IPS-NIHi7 (cell line): ENCODE measurements at regions not wholly inside any gene's neighbourhood (a gene's known extent, or its start where the extent isn't known, plus 50 kb on each side); places are given as distances from the start of the nearest gene placed in this dataset.
"Not testable (repeated sequence)": the region's sequence is repeated elsewhere in the genome, so short reads cannot be mapped to it uniquely, and the experiment has no call there.

Source experiments
- DNase-seq: peaks from one replicate; pipeline ENCODE4 v3.0.0; 2012; ENCODE audit warnings: mixed read lengths; ENCODE audit errors: extremely low spot score

DNA sequence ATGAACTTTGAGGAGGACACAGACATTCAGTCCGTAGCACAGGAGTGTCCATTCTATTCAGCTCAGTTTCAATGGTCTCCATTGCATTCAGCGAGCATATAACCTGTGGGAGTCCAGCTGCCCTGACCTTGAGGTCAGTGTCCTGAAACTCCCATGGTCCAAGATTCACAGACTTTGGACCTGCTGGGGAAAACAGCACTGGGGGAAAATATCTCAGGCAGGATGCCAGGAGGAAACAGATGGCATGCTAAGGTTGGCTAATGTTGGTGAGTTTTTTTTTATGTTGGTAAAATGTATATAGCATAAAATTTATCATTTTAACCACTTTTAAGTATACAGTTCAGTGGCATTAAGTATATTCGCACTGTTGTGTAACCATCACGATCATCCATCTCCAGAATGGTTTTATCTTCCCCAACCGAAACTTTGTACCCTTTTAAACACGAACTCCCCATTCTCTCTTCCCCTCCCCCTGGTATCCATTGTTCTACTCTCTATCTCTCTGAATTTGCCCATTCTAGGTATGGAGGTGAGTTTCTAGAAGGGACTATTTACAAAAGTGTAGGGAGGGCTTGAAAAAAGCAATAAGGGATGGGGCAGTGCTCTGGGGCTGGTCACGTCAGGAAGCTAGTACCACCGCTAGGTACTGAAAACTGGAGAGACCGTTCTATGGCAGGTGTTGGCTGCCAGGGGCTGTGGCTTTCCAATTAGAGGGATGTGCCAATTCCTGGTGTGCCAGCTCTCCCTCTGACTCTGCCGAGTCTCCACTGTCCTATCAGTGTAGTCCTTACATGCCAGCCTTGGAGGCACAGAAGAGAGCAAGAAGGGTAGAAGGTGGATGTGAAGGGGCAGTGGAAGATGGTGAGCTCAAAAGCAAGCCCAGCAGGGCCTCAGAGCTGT lies 85.3 kb downstream of the FOXD2 start:
- DNase-seq, result no peak

DNA sequence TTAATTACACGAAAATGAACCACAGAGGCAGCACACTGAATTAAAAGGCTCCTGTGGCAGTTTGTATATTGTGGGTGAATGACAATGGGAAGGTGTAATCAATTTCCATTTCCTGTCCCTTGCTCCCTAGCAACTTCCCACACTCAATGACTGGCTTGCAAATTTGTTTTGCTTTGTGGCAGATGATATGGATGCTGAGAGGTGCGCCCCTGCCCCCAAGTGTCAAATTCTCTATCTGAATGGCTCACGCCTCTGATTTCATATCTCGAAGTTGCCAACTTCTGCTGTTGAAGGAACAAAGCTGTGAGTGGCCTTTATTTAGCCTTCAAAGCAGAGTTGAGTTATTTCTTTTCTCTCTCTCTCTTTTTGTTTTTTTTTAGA lies 86.0 kb downstream of the FOXD2 start:
- DNase-seq, result no peak

GRCh38 chr1:47524272-47524671 lies 86.4 kb downstream of the FOXD2 start:
- DNase-seq, result no peak

GRCh38 chr1:47527653-47528272 lies 89.9 kb downstream of the FOXD2 start:
- peak; percentile 67 for DNase-seq

DNA sequence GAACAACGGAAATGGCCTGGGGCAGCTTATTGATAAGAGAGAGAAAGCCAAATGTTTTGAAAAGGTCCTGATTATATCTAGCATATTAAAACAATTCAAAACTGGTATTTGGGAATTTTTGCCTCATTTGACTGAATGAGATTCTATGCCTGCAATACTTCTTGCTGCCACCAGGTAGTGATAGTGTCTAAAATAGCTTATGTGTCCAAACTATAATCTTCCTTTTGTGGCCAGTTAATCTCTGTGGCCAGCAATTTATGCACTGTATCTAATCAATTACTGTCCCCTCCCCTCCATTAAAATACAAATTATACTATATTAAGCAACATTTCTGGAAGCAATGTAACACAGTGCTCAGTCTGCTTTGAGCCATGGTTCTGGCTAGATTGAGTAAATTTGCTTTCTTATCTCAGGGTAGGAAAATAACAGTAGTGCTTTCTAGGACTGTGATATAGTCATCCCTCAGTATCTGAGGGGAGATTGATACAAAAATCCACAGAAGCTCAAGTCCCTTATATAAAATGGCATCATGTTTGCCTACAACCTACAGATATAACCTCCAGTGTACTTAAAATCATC lies 91.8 kb downstream of the FOXD2 start:
- DNase-seq, result no peak

DNA sequence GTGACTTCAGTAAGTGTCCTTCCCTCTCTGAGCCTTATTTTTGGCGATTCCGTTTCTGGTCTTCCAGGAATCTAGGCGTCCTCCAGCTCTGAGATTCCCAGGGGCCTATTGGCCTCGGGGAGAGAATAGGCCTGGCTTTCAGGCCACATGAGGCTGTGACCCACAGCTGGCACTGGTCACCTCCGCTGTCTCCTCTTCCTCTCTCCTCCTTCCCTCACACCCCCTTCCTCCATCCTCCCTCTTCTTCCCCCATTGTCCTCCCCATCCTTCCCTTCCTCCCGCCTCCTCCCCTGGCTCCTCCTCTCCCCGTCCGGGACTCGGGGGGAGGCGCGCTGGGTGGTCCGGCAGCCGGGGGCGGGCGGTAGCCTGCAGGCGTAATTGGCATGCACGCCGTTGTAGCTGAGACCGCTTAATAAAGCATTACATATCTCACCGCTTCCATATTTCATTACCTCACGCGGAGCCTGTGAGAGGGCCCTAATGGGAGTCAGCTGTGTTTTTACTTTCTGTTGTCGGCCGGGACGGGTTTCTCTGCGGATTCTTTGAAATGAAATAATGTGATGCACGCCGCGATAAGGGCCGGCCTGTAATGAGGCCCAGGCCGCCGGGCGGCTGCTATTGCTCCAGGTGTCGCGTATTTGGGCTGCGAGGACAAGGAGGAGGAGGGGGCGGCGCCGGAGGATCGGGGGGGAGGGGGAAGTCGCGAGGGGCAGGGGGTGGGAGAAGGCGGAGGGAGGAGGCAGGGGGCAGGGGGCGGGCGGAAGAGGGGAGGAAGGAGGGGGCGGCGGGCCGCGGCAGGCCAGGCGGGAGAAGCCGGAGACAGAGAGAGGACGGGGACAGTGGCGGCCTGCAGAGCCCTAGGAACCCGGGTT lies 95.3 kb downstream of the FOXD2 start:
- DNase-seq, result peak; percentile 86

- no peak for DNase-seq
Observed at GRCh38 chr1:47533793-47534328, 96.0 kb downstream of the FOXD2 start.

- DNase-seq, result no peak
Observed at GRCh38 chr1:47534436-47534835, 96.6 kb downstream of the FOXD2 start.

GRCh38 chr1:47536646-47537118 lies 98.8 kb downstream of the FOXD2 start:
- DNase-seq, result no peak

DNA sequence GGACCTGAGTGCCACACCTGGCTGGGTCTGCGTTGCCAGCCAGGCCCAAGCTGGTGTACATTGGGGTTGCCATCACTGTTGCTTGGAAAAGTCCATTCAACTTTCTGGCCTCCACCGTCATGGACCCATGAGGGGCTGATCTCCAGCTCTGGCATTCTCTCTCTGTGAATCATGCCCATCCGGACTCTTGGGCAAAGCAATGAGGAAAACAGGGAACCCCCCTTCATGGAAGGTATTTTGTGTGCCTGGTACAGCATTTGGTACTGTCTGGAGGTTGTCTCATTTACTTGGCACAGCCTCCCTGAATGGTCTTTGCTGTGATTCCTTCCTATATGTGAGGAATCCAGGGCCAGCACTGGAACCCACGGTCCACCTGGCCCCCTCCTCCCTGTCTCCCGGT lies 99.4 kb downstream of the FOXD2 start:
- DNase-seq, result no peak

GRCh38 chr1:47537966-47538365 lies 100.1 kb downstream of the FOXD2 start:
- DNase-seq, result no peak

DNA sequence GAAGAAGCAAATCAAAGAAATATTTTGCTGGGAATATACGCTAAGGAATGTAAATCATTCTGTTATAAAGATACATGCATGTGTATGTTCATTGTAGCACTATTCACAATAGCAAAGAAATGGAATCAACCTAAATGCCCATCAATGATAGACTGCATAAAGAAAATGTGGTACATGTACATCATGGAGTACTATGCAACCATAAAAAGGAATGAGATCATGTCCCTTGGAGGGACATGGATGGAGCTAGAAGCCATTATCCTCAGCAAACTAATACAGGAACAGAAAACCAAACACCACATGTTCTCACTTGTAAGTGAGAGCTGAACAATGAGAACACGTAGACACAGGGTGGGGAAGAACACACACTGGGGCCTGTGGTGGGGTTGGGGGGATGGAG lies 100.7 kb downstream of the FOXD2 start:
- DNase-seq, result not testable (repeated sequence)

DNA sequence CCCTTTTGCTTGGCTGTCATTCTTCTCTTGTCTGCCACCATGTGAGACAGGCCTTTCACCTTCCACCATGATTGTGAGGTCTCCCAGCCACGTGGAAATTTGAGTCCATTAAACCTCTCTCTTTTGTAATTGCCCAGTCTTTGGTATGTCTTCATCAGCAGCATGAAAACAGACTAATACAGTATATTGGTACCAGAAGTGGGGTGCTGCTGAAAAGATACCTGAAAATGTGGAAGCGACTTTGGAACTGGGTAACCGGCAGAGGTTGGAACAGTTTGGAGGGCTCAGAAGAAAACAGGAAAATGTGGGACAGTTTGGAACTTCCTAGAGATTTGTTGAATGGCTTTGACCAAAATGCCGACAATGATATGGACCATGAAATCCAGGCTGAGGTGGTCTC lies 103.9 kb downstream of the FOXD2 start:
- DNase-seq, result not testable (repeated sequence)

GRCh38 chr1:47543089-47543488 lies 105.2 kb downstream of the FOXD2 start:
- DNase-seq, result not testable (repeated sequence)

DNA sequence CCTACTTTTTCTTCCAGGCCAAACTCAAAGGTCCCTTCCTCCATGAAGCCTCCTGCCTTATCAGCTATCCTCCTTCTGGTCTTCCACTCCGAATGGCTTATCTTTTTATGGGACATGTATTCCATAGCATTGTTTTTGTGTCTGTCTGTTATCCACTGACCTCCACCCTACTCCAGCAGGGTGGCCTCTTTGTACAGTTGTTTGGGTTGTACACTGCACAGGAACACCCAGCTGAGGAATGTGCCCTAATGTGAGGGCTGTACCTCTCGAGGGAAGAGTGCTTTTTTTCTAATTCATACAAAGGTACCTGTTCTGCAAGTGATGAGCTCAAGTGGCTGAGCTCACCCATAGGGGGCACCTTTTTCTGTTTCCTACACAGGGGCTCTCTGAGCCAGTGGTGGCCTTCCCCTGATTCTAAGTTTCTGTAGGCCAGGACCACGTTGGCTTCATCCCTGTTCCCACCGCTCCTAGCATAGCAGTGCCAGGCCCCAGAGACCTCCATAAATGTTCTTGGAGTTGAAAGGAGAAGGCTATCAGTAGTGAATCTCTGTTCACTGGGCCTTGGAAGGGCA lies 108.2 kb downstream of the FOXD2 start:
- DNase-seq, result peak; percentile 51

DNA sequence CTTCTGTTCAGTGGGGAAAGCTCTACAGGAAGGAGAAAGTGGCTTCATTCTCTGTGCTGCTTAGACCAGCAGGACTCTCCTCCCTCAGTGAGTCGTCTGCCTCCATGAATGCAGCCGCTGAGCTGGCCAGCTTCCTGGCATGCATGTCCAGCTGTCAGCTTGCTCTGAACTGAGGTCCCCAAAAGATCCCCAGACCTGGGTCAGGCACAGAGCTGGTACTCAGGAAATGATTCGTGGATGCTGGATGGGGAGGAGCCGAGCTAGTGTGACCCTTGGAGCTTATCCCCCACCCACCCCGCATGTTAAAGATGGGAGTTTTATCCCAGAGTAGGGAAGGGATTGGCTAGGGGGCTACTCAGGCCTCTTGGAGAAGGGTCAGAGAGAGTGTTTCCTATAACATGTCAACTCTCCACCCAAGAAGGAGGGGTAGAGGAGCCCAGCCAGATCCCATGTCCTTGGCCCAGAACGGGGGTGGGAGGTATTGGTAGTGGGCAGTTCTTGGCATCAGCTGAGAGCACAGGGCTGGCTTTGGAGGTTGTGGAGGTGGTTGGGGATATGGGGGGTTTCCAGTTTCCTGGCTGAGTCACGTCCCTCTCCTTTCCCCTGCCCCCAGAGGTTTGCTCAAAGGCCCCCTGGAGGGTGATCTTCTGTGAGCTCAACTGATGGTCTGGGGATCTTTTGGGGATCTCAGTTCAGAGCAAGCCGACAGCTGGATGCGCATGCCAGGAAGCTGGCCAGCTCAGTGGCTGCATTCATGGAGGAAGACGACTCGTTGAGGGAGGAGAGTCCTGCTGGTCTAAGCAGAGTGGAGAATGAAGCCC lies 110.1 kb downstream of the FOXD2 start:
- DNase-seq, result no peak

DNA sequence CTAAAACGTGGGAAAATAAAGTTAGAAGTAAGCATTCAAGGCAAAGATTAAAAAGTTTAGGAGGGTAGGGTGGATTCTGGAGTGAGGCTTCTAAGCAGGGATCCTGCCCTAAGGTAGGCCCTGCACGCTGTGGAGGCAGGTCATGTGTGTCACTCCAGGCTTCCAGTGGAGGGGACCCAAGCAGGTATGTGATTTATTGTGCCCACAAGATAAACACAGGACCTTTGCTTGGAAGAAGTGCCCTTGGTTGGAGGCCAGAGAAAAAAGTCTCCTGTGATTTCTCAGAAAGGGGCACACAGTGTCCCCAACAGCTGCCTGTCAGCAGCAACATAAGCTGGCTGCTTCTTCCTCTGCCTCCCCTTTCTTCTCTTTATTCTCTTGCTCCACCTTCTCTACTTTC lies 110.8 kb downstream of the FOXD2 start:
- DNase-seq, result no peak

DNA sequence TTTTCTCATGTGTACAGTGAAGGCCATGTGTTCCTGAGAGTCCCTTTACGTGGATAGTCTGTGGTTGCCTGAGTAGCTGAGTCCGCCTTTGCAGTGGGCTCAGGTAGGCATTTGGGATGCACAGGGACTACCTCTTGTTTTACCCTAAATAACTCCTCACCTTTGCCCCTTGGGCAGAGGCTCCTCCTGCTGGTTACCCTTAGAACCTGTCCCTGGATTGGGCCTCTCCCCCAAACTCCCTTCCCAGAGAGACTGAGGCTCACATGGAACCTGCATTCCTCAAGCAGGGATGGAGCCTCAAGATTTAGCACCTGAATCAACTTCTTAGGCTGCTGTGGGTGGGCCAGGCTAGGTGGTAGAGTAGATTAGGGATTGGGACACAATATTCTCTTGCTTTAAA lies 111.7 kb downstream of the FOXD2 start:
- DNase-seq, result no peak

DNA sequence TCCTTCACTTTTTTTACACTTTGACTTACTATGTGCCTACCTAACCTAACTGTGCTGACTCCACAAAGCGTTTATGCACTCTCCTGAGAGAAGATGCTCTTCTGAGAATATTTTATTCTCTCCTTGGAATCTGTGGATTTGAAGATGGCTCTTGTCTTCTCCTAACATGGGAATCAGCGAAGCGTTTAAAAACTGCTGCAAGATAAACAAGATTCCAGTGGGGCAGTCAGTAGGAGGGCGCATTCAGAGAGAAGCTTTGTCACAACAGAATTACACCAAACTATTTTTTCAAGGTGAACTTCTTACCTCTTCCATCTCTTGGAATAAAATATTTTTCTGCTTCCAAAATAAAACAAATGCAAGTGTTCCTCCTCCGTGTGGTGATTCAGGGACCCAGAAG lies 113.1 kb downstream of the FOXD2 start:
- no peak for DNase-seq

- no peak for DNase-seq
Observed at GRCh38 chr1:47551971-47552528, 114.2 kb downstream of the FOXD2 start.
